ENCODE measurements at regions not wholly inside any gene's neighbourhood (a gene's known extent, or its start where the extent isn't known, plus 50 kb on each side); places are given as distances from the start of the nearest gene placed in this dataset.
"Not testable (repeated sequence)": the region's sequence is repeated elsewhere in the genome, so short reads cannot be mapped to it uniquely, and the experiment has no call there.

GRCh38 chr9:75461183-75461582 lies 372.9 kb downstream of the OSTF1 start:
- no peak for DNase-seq

DNA sequence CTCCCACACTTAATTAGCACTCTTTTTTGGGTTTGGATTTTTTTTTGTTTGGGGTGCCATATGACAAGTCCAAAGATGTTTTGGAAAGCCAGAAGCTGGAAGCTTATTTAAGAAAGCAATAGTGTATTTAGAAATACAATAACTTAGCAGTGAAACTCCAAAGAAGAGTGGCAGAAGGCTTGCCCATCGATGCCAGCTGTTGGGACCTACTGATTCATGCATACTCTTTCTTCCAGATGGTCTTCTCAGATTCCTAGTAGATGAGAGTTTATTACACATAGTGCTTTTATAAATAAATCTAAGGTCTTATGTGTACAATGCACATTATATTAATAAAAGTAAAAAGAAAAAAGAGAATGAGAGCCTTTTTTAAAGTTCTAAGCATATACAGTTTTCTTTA lies 374.6 kb downstream of the OSTF1 start:
- DNase-seq = no peak

- no peak for DNase-seq
These were observed 375.6 kb downstream of the OSTF1 start for GRCh38 chr9:75463871-75464270.

- no peak for DNase-seq
These were observed 376.4 kb downstream of the OSTF1 start for GRCh38 chr9:75464726-75465125.

- DNase-seq = no peak
These were observed 378.8 kb downstream of the OSTF1 start for GRCh38 chr9:75467142-75467541.

DNA sequence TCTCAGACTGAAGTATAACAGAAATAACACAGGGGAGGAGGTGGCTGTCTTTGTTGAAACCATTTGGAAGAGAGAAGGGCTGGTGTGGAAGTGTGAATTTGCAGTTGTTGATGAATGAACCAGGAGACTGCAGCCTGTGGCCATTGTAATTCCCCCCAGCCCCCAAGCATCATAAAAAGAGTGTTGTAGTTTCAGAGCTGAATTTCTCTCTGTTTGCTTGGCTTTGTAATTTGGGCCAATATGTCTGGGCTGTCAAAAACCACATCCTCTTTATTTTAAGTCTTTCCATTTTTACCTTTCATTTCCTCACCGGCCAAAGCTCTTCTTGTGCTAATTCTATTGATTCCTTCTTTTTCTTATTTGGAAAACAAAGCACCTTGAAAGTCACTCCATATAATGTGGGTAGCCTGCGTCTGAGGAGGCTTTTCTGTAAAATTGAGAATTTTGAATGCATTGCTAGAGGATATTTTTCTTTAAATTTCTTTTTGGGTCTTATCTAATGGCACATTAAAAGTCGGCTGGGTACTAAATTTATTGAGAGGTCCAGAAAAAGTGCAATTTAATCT lies 383.3 kb downstream of the OSTF1 start:
- DNase-seq = no peak

GRCh38 chr9:75482566-75482965 lies 394.3 kb downstream of the OSTF1 start:
- no peak for DNase-seq

DNA sequence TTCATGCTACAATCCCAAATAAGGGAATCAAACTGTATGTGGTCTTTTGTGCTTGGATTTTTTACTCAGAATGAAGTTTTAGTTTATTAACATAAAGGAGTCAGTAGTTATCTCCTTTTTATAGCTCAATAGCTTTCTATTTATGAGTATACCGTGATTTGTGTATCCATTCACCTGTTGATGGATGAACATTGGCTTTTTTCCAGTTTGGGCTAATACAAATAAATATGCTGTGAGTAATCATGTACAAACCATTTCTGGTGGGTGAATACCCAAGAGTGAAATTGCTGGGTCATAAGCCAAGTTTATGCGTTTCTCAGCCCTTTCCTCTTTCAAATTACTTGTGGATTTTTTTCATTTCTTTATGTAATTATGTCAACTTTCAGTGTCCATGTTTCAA lies 395.3 kb downstream of the OSTF1 start:
- DNase-seq = no peak

- DNase-seq = no peak
These were observed 399.8 kb downstream of the OSTF1 start for GRCh38 chr9:75487856-75488718.

- no peak for DNase-seq
These were observed 400.4 kb downstream of the OSTF1 start for GRCh38 chr9:75488719-75489110.

DNA sequence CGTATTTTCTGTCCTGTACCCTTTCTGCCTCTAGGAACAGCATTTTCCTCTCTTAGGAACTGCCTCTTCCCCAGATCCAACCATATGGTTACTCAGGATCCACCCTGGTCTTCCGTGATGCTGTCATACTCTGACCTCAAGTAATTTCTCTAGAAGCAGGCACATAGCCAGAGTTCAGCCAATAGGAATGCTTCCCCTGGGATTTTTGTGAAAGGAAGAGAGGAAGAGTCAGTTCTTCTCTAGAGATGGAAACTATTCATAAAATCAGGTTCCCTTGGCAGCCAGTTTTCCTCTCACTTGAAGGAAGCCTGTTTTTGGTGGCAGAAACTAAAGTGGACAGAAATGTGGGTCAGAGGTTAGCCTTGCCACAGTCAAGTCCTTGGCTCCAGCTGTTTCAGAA lies 400.1 kb upstream of the PCSK5 start:
- no peak for DNase-seq

GRCh38 chr9:75491533-75491932 lies 398.9 kb upstream of the PCSK5 start:
- DNase-seq = no peak

DNA sequence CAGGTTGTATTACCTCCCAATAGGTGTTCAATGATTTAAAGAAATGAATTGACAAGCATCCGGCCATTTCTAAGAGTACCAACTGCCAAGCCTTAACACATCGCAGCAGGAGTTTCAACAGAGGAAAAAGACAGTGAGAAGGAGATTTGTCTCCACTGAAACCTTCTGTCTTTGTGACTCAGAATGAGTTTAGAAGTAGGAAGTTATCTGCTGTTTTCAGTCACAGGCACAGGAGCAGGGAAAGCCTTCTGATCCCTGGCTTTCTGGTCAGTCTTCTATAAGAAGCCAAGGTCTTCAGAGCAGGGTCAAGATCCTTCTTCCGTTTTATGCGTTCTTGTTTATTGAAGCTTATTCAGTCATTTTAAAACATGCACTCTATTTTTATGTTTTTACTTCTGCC lies 390.7 kb upstream of the PCSK5 start:
- DNase-seq = no peak

GRCh38 chr9:75500479-75500878 lies 390.0 kb upstream of the PCSK5 start:
- no peak for DNase-seq

DNA sequence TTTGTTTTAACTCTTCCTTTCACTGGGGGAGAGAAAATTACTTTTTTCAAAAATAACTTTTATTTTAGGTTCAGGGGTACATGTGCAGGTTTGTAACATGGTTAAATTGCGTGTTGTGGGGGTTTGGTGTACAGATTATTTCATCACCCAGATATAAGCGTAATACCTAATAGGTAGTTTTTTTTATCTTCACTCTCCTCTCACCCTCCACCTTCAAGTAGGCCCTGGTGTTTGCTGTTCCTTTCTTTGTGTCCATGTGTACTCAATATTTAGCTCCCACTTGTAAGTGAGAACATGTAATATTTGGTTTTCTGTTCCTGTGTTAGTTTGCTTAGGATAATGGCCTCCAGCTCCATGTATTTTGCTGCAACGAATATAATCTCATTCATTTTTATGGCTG lies 389.5 kb upstream of the PCSK5 start:
- not testable (repeated sequence) for DNase-seq

- no peak for DNase-seq
These were observed 385.8 kb upstream of the PCSK5 start for GRCh38 chr9:75504721-75505120.

- DNase-seq = no peak
These were observed 384.8 kb upstream of the PCSK5 start for GRCh38 chr9:75505654-75506053.

DNA sequence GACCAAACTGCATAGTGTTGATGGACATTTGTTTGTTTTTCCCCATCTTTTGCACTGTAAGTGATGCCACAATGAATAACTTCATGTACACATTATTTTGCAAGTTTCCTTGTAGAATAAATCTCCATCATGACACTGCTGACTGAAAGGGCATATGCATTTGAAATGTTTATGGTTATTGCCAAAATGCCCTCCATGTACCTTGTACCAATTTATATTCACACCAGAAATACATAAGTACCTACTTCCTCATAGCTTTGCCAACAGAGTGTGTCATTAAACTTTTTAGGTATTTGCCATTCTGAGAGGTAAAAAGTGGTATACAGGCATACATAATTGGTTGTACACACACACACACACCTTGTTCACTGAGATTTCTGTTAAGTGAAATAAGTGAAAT lies 361.0 kb upstream of the PCSK5 start:
- DNase-seq = no peak

DNA sequence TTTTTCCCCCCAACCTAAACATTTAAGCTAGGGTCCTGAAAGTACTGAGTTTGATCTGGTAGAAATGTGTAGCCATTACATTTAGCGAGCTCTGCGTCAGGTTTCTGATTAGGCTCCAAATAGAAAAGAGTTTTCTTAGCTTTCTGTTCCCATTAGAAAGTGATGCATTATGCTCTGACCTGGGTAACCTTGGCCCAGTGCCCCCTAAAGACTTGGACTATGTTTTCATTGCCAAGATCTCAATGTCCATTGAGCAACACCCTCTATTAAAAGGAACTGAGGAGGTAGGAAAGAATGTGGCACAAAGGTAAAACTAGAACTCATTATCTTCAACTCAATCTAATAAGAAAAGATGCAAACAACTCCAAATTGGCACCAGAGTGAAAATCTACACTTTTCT lies 358.9 kb upstream of the PCSK5 start:
- DNase-seq = no peak

DNA sequence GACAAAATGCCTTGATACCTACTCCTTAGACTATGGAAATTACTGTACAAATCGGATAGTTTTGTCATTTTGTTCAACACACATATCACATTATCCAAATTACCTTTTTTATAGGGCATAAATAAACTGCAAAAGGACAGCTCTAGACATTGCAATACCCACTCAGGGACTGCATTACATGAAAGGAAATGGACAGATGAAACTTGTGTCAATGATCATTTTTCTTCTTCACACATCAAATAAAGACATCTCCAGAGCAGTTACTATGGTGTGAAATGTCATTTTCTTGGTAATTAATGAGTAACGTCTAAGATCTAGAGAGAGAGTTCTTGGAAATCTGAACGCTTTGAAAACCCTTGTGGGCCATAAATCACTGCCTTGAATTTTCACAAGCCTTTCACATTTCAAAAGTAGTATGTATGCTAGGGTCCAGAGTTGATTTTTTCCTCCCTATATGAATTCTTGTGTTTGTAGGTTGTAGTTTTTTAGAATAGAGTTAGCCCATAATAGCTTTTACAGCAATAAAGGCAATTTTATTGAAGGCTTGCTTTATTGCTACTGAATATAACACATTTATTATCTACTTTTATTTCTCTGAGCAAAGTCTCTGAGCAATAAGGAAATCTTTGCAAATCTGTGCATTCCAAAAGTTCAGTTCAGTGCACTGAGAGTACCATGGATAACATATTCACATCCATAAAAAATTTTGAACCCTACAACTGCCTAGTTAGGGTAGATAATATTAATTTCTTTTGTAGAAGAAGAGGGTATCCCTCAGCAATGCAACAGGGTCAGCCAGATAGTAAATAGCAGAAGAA lies 358.0 kb upstream of the PCSK5 start:
- no peak for DNase-seq

- no peak for DNase-seq
These were observed 350.9 kb upstream of the PCSK5 start for GRCh38 chr9:75539523-75539922.

- no peak for DNase-seq
These were observed 350.3 kb upstream of the PCSK5 start for GRCh38 chr9:75540185-75540584.

DNA sequence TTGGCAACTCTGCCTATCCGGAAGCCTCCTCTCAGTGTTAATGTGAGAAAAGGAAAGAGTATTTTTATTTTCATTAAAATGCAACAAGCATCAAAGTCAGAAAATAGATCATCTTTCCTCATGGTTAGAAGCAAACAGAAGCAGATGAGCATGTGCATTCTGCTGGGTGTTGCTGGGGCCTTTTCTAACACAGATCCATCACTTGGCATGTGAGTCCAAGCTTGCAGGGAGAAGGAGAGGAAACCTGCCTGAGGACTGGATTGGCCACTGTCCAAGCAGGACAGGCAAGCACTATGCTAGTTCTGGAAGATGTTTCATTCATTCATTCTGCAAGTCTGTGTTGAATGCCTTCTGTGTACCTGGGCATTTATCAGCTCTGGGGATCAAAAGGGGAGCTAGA lies 348.7 kb upstream of the PCSK5 start:
- DNase-seq = no peak

DNA sequence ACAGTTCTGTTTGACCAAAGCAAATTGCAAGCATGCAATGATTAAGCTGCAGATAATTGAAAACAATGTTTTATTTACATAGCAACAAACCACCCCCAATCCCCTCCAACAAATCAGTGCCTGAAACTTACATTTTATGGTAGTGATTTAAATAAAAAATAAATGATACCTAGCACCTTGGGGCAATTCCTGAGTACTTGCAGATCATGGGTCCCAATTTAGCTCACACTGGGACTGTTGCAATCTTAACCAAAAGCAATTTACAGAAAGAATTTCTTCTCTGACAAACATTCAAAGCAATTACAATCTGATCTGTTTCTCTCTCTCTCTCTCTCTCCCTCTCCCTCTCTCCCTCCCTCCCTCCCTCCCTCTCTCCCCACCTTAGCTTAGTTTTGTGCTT lies 345.7 kb upstream of the PCSK5 start:
- no peak for DNase-seq
